Stimulated activated naive CD8-positive, alpha-beta T cell treated with anti-CD3 and anti-CD28 coated beads, Interleukin-15, Interleukin-2, amounts not matched to agents 100 U/mL and 50 U/mL, for 24 hours (primary cell): ENCODE measurements at regions not wholly inside any gene's neighbourhood (a gene's known extent, or its start where the extent isn't known, plus 50 kb on each side); places are given as distances from the start of the nearest gene placed in this dataset.

ENCODE experiments used
- ATAC-seq: fragments of 150-1000 bp; cut with Tn5 transposase; one replicate; pipeline ENCODE4 v1.10.0; 2021
- DNase-seq: peaks from one replicate; pipeline ENCODE4 v3.0.0; 2021

DNA sequence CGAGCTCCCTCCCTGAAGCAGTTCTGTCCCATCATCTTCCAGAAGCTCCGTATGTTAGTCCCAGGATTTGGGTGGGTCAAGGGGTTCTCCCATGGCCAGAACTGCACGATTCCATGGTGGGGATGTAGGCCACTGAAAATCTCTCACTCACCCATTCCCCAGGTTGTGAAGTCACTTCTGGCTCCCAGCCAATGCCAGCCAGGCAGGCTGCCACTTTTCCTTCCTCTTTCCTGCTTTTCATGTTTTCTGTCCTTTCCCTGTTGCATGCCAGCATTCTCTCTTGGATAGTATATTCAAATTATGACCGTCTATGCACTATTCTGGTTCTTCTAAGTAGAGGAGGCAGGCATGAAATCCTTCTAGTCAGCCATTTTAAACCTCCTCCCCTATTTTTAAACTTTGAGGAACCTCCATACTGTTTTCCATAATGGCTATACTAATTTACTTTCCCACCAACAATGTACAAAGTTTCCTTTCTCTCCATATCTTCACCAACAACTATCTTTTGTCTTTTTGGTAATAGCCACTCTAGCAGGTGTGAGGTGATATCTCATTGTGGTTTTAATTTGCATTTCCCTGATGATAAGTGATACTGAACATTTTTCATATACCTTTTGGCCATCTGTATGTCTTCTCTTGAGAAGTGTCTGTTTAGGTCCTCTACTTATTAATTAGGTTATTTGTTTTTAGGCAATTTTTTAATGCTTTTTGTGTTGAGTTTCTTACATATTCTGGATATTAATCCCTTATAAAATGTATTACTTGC is 182.1 kb upstream of the TET2 start:
- no peak for ATAC-seq

DNA sequence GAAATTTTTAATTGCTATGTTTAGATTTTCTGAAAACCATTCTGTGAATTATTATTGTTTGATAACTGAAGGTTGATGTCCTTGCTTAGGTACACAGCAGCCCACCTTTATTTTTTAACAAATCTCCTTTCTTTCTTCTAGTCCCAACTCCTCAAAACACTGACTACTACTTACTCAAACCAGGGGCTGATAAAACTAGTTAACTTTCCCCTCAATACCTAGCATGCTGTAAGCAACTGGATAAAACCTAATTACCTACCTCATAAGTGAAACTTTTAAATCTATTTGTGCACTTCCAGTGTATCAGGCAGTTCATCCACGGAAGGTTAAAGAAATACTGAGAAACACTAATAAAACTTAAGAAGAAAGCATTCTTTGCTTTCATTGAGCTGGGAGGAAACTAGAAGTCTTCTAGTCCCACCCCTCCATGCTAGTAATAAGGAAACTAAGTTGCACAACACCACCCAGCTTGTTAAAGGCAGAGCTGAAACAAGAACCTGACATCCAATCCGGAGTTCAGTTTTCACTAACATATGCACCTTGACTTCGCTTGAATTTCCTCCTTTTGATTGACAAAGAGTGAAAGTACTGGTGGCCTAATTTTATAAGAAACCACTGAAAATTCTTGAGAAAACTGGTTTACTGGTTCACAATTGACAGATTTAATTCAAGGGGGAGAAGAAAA is 180.2 kb upstream of the TET2 start:
- ATAC-seq, result peak; percentile 97
- DNase-seq, result no peak

More for the DNA sequence above, 182.1 kb upstream of the TET2 start:
- no peak for DNase-seq

DNA sequence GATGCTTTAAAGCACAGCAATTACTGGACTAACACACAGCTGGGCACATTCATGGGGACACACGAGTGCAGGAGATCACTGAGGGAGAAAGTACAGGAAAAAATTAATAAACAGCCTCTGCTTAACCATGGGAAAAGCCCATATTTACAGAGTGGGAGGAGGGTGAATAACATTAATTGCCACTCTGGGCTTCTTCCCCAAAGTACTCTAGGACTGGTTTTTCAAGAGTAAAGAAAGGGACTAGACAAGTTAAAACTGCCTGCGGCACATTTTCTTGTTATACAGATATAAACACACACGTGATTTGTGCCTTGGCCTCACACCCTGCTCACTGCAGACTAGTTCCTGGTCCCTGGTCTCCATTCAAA is 179.7 kb upstream of the TET2 start:
- DNase-seq (no peak), ATAC-seq (peak; percentile 30)

DNA sequence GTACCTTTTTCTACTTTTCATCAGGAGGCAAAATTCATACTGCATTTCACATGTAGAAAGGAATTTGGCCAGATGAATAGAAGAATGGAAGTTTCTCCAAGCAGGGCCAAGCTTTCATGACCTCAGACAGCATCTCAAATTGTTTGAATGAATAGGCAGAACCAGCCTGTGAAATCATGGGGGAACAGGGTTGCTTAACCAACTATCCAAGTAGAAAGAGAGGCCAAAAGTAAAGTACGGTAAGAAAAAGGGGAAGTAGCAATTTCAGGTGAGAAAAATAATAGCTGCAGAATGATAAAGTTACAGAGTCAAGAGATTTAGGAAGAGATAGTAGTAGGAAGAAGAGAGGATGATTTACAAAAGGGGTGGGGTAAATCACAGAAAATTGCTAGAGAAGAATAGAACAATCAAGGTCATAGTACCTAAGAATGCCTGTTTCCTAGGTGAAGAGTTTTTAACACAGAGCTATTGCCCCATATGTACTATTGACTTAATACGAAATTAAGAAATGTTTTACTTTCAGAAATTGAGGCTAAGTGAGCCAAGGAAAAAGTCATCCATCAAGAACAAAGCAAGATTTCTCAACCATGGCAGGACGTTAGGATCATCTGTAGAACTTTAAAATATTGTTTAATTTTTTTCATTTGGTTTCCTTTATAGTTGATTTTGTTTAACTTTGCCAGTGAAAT is 177.1 kb upstream of the TET2 start:
- ATAC-seq (no peak), DNase-seq (no peak)

DNA sequence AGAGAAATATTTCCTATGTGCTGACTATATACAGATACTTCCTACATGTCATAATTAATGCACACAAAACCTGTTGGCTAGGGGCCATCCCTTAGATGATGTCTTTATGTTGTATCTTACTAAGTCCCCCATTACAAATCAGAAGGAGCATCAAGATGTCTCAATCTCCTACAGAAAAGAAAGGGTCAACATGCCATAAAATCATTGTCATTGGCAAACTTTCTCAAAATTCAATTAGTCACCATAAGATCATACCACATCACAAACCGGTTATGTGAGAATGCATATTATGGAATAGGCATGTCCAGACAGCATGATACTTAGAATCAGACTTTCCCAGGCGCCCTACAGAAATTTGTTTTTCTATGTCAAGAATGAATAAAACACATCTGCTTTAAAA is 175.2 kb upstream of the TET2 start:
- DNase-seq (no peak), ATAC-seq (no peak)

DNA sequence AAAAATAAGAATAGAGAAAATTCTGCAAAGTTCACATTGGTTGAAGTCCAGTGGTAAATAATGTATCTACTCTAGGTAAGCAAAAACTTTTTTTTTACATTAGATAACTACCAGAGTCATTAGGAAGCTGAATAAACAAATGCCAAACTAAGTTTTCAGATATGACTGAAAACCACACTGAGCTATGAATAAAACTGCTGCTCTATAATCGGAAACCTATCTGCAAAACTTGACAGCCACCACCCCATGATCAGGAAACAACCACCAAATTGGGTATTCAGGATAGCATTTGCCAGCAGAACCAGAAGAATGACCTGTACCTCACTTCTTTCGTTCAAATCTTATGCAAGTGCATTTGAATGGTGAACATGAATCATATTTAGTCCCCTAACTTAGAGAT is 173.0 kb upstream of the TET2 start:
- DNase-seq, result no peak
- ATAC-seq, result no peak

DNA sequence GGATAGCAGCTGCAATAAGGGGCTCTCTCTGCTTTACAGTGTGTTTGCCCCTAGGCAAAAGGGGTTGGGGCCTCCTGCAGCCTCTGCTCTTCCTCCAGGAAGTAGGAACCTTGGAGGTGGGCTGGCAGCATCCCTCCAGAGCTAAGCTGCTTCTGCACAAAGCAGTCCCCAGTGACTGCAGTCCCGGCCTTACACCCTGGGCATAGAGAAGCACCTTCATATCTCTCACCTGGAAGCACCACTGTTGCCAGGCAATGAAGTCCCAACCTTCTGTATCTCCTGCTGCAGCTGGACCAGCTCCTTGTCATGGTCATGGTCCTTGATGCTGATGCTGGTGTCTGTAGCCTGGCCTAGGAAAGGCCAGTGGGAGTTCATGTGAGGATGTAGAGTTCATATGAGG is 171.1 kb upstream of the TET2 start:
- DNase-seq (no peak), ATAC-seq (no peak)

DNA sequence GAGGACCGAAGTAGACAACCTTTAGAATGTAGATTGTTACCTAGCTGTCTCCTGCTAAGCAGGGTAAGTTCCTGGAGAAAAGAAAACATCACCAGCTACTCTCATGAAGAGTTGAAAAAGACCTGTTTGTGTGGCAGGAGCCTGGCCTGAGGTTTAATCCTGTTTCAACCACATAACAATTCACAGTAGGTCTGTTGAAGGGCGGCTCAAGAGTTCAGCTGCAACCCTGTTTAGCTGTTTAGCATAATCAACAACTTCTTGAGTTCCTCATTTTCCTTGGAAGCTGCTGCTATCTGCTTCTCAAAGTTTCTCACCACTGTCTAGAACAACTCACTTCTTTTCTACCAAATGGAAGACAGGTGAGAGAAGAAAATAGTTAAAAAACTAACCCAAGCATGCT is 170.4 kb upstream of the TET2 start:
- ATAC-seq (no peak), DNase-seq (no peak)

DNA sequence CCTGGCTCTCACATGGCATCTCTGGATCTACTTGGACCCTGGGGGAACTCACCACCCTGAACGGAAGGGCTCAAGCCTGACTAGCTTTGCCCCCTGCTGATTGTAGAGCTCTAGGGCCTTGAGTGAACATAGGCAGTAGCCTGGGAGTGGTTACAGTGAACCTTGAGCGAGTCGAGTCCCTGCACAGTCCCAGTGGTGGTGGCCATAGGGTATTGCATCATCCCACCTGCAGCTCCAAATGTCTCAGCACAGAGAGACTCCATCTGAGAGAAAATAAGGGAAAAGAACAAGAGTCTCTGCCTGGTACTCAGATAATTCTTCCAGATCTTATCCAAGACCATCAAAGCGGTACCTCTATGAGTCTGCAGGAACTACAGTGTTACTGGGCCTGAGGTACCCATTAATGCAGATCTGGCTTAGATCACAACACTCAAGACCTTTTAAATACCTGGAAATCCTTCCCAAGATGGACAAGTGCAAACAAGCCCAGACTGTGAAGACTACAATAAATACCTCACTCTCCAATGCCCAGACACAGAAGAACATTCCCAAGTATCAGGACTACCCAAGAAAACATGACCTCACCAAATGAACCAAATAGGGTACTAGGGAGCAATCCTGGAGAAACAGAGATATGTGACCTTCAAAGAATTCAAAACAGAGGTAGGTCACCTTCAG is 167.5 kb upstream of the TET2 start:
- ATAC-seq (no peak), DNase-seq (no peak)

DNA sequence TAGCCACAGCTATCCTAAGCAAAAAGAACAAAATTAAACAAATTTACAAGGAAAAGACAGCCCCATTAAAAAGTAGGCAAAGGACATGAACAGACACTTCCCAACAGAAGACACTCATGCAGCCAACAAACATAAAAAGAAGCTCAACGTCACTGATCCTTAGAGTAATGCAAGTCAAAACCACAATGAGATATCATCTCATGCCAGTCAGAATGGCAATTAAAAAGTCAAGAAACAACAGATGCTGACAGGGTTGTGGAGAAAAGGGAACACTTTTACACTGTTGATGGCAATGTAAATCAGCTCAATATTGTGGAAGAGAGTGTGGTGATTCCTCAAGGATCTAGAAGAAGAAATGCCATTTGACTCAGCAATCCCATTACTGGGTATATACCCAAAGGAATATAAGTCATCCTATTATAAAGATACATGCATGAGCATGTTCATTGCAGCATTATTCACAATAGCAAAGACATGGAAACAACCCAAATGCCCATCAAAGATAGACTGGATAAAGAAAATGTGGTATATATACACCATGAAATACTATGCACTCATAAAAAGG is 163.0 kb upstream of the TET2 start:
- ATAC-seq (no peak), DNase-seq (no peak)

DNA sequence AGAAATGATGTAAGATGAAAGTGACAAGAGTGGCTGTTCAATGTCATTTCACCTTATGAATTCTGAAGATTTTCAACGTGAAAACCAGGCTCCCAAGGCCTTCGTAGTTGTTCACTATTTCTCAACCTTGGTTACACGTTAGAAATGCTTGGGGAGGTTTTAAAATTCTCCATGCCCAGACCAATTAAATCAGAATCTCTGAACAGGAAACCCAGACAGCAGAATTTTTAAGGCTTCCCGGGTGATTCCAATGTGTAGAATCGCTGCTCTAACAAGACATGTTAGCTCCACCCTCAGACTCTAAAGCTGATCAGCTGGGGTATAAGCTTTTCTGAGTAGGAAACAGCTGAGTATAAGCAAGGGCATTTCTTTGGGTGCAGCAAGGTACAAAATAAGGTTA is 160.4 kb upstream of the TET2 start:
- ATAC-seq, result no peak

DNA sequence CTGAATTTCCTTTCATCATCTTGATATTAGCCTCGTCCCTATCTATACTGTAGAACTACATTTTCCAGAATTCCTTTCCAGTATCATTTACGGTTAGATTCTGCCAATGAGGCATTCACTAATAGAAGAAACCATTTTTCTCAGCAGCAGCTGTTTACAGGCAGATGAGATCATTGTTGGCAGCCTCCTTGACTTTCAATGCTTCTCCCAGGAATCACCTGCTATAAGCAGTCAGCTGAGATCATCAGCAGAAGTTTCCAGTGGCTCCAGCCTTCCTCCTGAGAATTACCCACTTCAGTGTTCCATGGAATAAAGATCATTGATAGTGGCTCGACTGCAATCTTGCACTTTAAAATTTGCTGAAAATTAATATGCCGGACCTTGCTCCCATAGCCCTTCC is 157.3 kb upstream of the TET2 start:
- no peak for DNase-seq
- ATAC-seq, result no peak

More for the DNA sequence above, 160.4 kb upstream of the TET2 start:
- DNase-seq, result no peak

DNA sequence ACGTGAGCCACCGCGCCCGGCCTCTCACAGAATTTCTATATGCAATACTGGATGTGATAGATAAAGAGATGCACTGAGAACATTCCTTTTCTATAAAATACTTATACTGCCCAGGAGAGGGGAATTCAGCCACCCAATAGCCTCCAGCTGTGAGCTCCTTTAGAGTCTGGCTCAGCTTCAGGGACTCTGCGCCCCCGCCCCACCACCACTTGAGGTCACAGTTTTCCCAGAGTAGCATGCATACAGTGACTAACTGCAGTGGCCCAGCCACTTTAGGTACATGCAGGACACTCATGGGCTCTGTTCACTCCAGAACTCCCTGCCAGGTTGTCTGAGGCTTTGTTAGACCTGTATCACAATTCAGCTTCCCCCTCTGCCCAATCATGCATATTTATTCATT is 144.4 kb upstream of the TET2 start:
- no peak for ATAC-seq

DNA sequence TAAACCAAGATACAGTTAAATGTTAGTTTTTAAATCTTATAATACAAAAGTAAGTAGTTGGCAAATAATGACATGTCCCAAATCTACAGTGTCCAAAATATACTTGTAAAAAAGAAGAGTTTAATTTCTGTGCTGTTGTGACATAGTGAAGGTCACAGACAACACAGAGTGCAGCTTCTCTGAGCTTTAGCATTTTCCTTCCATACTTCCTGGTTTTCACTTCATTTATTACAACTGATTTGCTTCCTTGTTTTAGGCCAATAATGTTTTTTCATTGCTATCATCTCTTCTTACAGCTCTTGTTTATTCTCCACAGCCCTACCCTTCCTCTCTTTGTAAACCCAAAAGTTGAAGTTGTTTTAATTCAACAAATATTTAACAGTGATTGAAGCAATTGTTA is 132.4 kb upstream of the TET2 start:
- DNase-seq (no peak), ATAC-seq (no peak)

More for the DNA sequence above, 144.4 kb upstream of the TET2 start:
- no peak for DNase-seq

DNA sequence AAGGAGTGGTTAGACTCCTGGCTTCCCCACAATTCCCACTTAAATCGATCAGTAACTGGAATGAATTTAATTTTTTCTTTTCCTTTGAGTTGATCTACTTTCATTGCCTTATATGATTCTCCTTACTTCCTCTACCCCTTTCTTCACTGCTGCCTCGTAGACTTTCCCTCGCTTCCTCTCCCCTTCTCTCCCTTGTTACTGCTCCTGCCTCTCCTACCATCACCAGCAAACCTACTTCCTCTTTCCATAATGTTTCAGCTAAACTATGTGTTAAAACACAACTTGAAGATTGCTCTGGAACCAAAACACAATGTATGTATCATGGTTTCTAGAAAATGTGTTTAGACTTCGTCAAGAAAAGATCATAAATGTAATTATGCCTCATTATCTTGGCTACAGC is 132.0 kb upstream of the TET2 start:
- DNase-seq (no peak), ATAC-seq (no peak)

DNA sequence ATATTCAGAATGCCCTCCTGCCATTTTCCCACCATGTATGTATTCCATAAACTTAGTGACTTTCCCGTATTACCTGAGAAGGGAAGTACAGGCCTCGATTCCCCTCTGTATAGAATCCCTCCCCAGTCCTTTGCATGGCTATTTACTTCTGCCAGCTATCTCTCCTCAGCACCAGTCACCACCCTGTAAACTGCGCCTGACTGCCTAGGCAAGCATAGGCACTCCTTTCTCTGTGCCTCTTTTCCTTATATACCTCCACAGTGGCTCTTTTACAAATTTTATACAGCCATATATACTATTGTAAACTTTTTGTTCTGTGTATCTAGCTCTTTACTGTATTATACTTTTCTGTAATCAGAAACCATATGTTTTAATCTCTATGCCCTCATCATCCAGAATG is 130.9 kb upstream of the TET2 start:
- no peak for DNase-seq
- ATAC-seq, result no peak

DNA sequence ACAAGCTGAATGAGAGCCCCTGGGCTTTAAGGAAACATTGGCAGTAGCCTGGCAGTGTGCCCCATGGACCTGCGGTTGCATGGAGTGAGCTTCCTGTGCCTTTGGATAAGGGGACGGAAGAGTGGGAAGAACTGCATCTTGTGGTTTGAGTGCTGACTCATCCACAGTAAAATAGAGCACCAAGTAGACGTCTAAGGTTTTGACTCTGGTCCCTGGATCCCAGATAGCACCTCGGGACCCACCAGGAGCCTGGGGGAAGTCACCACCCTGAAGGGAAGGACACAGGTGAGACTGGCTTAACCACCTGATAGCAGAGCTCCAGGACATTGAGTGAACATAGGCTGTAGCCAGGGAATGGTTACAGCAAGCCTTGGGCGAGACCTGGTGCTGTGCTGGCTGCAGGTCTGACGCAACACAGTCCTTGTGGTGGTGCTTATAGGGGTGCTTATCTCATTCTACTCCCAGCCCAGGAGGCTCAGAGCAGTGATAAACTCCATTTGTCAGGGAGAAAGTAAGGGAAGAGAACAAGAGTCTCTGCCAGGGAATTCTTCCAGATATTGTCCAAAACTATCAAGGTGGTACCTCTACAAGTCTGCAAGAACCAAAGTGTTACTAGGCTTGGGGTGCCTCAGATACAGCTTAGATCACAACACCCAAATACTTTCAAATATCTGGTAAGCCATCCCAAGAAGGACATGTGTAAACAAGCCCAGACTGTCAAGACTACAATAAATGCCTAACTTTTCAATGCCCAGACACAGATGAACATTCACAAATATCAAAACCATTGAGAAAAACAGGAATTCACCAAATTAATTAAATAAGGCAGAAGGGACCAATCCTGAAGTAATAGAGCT is 123.6 kb upstream of the TET2 start:
- no peak for DNase-seq
- no peak for ATAC-seq

DNA sequence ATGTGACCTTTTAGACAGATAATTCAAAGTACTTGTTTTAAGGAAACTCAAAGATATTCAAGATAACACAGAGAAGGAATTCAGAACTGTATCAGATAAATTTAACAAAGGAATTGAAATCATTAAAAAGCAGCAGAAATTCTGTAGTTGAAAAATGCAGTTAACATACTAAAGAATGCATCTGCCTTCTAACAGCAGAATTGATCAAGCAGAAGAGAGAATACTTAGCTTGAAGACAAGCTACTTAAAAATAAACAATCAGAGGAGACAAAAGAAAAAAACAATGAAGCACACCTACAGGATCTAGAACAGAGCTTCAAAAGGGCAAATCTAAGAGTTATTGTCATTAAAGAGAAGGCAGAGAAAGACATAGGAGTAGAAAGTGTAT is 123.0 kb upstream of the TET2 start:
- DNase-seq (no peak), ATAC-seq (no peak)

DNA sequence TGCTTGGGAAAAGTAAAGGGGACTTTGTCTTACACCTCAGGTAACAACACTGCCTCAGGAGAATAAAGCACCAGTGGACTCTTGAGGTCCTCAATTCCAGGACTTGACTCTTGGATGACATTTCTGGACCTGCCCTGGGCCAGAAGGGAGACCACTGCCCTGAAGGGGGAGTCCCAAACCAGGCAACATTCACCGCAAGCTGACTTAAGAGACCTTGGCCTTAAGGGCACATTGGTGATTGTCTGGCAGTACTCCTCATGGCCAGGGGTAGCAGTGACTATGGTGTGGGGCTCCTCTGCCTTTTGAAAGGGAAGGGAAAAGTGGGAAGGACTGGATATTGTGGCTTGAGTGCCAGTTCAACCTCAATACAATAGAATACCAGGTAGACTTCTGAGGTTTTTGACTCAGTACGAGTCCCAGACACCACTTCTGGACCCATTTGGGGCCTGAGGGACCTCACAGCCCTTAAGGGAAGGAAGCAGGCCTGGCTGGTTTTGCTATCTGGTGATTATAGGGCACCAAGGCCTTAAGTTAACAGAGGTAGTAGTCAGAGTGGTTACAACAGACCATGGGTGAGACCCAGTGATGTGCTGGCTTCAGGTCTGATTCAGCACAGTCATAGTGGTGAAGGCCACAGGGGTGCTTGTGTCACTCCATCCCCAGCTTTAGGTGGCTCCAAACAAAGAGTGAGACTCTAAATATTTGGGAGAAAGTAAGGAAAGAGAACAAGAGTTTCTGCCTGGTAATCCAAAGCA is 121.2 kb upstream of the TET2 start:
- no peak for ATAC-seq

DNA sequence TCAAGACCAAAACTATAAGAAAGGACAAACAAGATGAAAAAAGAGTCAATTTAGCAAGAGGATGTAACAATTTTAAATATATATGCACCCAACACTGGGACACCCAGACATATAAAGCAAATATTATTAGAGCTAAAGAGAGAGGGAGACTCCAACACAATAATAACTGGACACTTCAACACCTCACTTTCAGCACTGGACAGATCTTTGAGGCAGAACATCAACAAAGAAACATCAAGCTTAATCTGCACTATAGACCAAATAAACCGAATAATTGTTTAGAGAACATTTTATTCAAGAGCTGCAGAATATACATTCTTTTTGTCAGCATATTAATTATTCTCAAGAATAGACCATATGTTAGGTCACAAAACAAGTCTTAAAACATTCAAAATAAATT is 109.7 kb upstream of the TET2 start:
- DNase-seq (no peak), ATAC-seq (no peak)

More for the DNA sequence above, 121.2 kb upstream of the TET2 start:
- no peak for DNase-seq

DNA sequence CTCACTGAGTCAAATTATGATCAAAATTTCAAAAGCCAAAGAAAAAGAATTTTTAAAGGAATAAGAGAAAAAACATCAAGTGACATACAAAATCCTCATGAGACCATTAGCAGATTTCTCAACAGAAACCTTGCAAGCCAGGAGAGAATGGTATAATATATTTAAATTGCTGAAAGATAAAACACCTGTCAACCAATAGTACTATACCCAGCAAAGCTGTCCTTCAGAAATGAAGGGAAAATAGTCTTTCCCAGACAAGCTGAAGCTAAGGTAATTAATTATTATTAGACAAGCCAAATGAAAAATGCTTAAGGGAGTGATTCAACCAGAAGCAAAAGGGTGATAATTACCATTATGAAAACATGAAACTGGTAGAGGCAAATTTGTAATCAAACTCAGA is 104.2 kb upstream of the TET2 start:
- DNase-seq (no peak), ATAC-seq (no peak)
